ENCODE measurements at regions not wholly inside any gene's neighbourhood (a gene's known extent, or its start where the extent isn't known, plus 50 kb on each side); places are given as distances from the start of the nearest gene placed in this dataset.

DNA sequence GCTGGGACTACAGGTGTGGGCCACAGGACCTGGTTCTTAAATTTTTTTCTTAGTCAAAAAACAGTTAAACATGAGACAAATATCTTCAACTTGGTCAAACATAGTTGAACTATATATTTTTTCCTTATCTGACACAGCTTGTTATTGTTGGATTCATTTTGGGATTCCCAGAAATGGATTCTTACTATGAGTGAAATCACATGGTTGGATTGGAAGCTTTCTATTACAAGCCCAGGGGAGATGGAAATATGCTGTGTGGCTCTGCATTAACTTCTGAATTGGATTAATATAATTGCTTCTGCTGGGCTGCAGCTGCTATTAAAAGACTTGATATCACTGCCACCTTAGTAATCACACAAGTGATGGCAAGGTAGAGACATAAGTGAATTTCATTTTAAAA is 126.4 kb upstream of the DUSP22 start:
- TF ChIP-seq POLR2AphosphoS5 (IDR thresholded peaks at IDR 0.05; ENCODE audit: low read depth, low read length) (no peak), TCF7L2 (IDR thresholded peaks at IDR 0.05; ENCODE audit: low read depth, low read length) (no peak)
- TF ChIP-seq, protein P1, sequence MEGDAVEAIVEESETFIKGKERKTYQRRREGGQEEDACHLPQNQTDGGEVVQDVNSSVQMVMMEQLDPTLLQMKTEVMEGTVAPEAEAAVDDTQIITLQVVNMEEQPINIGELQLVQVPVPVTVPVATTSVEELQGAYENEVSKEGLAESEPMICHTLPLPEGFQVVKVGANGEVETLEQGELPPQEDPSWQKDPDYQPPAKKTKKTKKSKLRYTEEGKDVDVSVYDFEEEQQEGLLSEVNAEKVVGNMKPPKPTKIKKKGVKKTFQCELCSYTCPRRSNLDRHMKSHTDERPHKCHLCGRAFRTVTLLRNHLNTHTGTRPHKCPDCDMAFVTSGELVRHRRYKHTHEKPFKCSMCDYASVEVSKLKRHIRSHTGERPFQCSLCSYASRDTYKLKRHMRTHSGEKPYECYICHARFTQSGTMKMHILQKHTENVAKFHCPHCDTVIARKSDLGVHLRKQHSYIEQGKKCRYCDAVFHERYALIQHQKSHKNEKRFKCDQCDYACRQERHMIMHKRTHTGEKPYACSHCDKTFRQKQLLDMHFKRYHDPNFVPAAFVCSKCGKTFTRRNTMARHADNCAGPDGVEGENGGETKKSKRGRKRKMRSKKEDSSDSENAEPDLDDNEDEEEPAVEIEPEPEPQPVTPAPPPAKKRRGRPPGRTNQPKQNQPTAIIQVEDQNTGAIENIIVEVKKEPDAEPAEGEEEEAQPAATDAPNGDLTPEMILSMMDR (IDR thresholded peaks at IDR 0.05), result no peak
- TF ChIP-seq, protein P2, sequence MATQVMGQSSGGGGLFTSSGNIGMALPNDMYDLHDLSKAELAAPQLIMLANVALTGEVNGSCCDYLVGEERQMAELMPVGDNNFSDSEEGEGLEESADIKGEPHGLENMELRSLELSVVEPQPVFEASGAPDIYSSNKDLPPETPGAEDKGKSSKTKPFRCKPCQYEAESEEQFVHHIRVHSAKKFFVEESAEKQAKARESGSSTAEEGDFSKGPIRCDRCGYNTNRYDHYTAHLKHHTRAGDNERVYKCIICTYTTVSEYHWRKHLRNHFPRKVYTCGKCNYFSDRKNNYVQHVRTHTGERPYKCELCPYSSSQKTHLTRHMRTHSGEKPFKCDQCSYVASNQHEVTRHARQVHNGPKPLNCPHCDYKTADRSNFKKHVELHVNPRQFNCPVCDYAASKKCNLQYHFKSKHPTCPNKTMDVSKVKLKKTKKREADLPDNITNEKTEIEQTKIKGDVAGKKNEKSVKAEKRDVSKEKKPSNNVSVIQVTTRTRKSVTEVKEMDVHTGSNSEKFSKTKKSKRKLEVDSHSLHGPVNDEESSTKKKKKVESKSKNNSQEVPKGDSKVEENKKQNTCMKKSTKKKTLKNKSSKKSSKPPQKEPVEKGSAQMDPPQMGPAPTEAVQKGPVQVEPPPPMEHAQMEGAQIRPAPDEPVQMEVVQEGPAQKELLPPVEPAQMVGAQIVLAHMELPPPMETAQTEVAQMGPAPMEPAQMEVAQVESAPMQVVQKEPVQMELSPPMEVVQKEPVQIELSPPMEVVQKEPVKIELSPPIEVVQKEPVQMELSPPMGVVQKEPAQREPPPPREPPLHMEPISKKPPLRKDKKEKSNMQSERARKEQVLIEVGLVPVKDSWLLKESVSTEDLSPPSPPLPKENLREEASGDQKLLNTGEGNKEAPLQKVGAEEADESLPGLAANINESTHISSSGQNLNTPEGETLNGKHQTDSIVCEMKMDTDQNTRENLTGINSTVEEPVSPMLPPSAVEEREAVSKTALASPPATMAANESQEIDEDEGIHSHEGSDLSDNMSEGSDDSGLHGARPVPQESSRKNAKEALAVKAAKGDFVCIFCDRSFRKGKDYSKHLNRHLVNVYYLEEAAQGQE (IDR thresholded peaks at IDR 0.05; ENCODE audit: insufficient read depth in 1 of 2, low read depth in 2 of 2, low read length in 1 of 2), result no peak

Measured in Panc1 (cell line).